Type B pancreatic cell (in vitro differentiated cells): ENCODE measurements at regions not wholly inside any gene's neighbourhood (a gene's known extent, or its start where the extent isn't known, plus 50 kb on each side); places are given as distances from the start of the nearest gene placed in this dataset.
"Not testable (repeated sequence)": the region's sequence is repeated elsewhere in the genome, so short reads cannot be mapped to it uniquely, and the experiment has no call there.

ENCODE experiments used
- DNase-seq: peaks from one replicate; pipeline ENCODE4 v3.0.0; 2021; ENCODE audit warnings: mixed read lengths; ENCODE audit not compliant: unreplicated experiment; ENCODE audit errors: extremely low spot score
- H3K27ac Mint-ChIP-seq: 2 replicates; pipeline ENCODE4 v1.8.0; 2021; ENCODE audit warnings: mild to moderate bottlenecking, mixed read lengths
- H3K27me3 Mint-ChIP-seq: 2 replicates; pipeline ENCODE4 v1.8.0; 2021; ENCODE audit warnings: mixed read lengths
- H3K36me3 Mint-ChIP-seq: 2 replicates; pipeline ENCODE4 v1.8.0; 2021; ENCODE audit warnings: mixed read lengths
- H3K4me1 Mint-ChIP-seq: one replicate; pipeline ENCODE4 v1.8.0; 2021; ENCODE audit warnings: mixed read lengths; ENCODE audit not compliant: unreplicated experiment
- H3K4me3 Mint-ChIP-seq: 2 replicates; pipeline ENCODE4 v1.8.0; 2021; ENCODE audit warnings: mild to moderate bottlenecking, mixed read lengths
- H3K9me3 Mint-ChIP-seq: 2 replicates; pipeline ENCODE4 v1.8.0; 2021; ENCODE audit warnings: mixed read lengths
- TF ChIP-seq, protein P1 (sequence below): fragments of 200-600 bp; sonication (generic); conservative IDR thresholded peaks from 2 replicates; pipeline ENCODE4 v1.5.0; 2021; ENCODE audit warnings: antibody characterized with exemption, mild to moderate bottlenecking

DNA sequence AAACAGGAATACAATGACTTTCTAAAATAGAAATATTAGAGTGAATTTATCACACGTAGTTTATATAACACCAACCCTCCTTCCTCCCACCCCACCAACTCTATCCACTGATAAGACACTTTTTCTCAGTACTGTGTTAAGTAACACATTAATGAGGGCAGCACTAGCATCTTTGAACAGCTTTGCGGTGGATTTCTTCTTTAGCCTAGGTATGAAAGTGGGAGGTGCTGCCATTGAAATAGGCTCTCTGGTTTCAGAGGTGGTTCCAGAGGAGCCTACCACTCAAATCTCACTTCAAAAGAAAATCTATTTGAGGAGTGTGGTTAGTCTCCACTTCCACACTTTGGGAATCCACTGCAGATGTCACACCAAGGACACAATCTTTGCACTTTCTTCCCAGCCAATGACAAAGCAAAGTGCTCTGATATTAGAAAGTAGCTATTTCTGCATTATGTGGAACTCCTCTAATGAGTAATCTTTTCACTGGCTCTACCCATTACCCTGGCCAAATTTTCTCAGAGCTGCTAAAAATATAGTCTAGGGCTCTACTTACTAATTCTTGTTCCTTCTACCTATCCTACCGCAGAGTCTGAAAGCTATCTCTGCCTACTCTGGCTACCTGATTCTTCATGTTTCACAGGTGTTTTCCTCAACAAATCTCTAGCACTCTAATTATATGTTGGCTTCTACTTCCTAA is 1667.8 kb downstream of the MRPL39 start:
- Mint-ChIP-seq H3K4me3 (no peak overlapping the region), H3K27me3 (no peaks in the 10 kb centered on the region), H3K36me3 (no peaks in the 10 kb centered on the region), H3K4me1 (no peaks in the 10 kb centered on the region), H3K9me3 (no peaks in the 10 kb centered on the region), H3K27ac (no peak overlapping the region)
- TF ChIP-seq, protein P1, sequence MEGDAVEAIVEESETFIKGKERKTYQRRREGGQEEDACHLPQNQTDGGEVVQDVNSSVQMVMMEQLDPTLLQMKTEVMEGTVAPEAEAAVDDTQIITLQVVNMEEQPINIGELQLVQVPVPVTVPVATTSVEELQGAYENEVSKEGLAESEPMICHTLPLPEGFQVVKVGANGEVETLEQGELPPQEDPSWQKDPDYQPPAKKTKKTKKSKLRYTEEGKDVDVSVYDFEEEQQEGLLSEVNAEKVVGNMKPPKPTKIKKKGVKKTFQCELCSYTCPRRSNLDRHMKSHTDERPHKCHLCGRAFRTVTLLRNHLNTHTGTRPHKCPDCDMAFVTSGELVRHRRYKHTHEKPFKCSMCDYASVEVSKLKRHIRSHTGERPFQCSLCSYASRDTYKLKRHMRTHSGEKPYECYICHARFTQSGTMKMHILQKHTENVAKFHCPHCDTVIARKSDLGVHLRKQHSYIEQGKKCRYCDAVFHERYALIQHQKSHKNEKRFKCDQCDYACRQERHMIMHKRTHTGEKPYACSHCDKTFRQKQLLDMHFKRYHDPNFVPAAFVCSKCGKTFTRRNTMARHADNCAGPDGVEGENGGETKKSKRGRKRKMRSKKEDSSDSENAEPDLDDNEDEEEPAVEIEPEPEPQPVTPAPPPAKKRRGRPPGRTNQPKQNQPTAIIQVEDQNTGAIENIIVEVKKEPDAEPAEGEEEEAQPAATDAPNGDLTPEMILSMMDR = no peak
- DNase-seq = no peak

DNA sequence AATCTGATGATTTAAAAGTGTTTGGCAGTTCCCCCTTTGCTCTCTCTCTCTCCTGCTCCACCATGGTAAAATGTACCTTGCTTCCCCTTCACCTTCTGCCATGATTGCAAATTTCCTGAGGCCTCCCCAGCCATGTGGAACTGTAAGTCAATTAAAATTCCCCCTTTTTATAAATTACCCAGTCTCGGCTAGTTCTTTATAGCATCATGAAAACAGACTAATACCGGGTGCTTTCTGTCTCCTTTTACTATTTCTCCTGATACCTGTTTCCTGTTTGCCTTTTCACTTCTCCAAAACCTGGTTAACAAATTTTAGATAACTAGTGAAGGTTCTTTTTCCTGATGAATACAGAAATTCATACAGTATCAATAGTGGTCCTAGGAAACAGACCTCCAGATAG is 1670.3 kb downstream of the MRPL39 start:
- Mint-ChIP-seq H3K4me3 (no peak overlapping the region), H3K36me3 (no peaks in the 10 kb centered on the region), H3K27me3 (no peaks in the 10 kb centered on the region), H3K27ac (no peak overlapping the region), H3K4me1 (no peaks in the 10 kb centered on the region), H3K9me3 (no peaks in the 10 kb centered on the region)
- TF ChIP-seq, protein P1 = no peak
- no peak for DNase-seq

DNA sequence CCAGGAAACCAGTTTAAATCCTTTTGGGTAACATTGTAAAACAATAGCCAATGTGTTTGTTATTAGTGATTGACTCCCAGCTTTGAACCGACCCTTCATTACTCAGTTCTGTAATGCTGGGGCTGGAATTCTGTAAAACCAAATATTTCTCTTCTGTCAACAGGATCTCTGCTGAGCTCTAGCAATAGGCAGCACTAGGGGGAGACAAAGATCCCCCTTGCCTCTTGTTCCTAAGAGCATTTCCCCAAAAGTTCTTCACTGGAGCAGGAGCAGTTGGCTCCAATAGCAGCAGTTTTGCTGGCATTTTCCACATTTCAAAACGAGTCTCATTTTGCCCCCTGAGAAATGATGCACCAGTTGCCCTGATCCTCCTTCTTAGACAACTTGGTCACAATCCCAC is 1671.1 kb downstream of the MRPL39 start:
- H3K9me3 Mint-ChIP-seq = no peaks in the 10 kb centered on the region
- DNase-seq = no peak
- no peaks in the 10 kb centered on the region for H3K36me3 Mint-ChIP-seq

DNA sequence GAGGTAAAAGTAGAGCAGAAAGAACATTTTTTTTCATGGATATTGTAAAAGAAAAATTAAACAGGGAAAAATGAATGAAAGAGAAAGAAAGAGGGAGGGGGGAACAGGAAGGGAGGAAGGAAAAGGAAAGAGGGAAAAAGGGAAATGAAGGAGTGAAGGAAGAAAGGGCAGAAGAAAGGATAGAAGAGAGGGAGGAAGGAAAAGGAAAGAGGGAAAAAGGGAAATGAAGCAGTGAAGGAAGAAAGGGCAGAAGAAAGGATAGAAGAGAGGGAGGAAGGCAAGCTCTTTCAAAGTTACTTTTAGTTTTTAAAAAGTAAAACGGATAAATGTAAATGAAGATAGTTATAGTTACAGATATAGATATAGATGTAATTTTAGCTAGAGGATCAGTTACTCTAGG is 1676.7 kb downstream of the MRPL39 start:
- Mint-ChIP-seq H3K27ac (no peak overlapping the region), H3K36me3 (no peaks in the 10 kb centered on the region), H3K9me3 (no peaks in the 10 kb centered on the region), H3K4me3 (no peak overlapping the region), H3K4me1 (no peaks in the 10 kb centered on the region), H3K27me3 (no peaks in the 10 kb centered on the region)
- no peak for DNase-seq
- TF ChIP-seq, protein P1 = no peak

More for the DNA sequence above, 1671.1 kb downstream of the MRPL39 start:
- Mint-ChIP-seq H3K4me1 (no peaks in the 10 kb centered on the region), H3K27me3 (no peaks in the 10 kb centered on the region), H3K4me3 (no peak overlapping the region), H3K27ac (no peak overlapping the region)
- TF ChIP-seq, protein P1 = peak; percentile 56

DNA sequence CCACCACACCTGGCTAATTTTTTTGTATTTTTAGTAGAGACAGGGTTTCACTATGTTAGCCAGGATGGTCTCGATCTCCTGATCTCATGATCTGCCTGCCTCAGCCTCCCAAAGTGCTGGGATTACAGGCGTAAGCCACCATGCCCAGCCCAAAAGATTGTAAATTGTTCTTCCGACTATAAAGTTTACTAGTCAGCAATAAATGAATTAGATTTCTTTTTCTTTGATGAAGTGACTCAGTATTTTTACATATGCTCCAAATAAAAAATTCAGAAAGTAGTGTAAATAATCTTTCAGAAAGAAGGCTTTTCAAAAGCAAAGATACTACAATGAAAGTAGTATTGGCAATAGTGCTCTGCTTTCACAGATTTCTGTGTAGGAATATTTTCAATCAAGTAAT is 1680.9 kb downstream of the MRPL39 start:
- DNase-seq, H3K4me3 Mint-ChIP-seq, H3K4me1 Mint-ChIP-seq, H3K27ac Mint-ChIP-seq, H3K36me3 Mint-ChIP-seq, H3K9me3 Mint-ChIP-seq, H3K27me3 Mint-ChIP-seq: not testable (repeated sequence)

DNA sequence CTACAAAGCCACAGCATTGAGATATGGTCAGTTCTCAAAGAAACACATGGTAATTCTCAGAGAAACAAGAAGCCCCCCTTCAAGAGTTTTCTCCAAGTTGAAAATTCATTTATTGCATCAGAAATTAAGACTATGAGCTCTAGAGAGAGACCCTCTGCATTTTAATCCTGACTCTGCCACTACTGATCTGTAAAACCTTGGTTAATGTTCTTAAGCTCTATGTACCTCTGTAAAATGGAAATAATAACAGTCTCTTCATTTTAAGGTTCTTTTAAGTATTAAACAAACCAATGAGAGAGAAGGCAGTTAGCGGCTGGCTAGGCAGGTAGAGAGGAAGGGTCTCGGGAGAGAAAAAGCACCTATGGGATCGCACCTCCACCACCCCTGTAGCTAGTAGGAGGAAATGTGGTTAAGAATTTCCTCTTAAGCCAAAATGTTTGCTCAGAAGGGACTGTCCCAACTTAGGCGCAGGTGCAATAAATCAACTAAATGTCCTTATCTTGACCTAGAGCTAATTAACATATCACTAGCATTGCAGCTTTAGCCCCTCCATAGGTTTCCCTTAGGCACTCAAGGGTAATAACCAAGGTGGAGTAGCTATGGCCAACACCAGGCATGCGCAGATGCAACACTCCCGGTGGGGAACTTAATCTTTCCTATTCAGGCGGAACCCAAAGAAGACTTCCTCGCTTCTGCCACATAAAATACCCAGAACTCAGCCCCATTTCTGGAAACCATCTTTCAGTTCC is 1685.4 kb downstream of the MRPL39 start:
- TF ChIP-seq, protein P1 = no peak
- Mint-ChIP-seq H3K36me3 (no peaks in the 10 kb centered on the region), H3K27me3 (no peaks in the 10 kb centered on the region), H3K4me1 (no peaks in the 10 kb centered on the region), H3K9me3 (peaks cover 4% of the 10 kb centered on the region), H3K4me3 (no peak overlapping the region), H3K27ac (no peak overlapping the region)
- no peak for DNase-seq
